22Rv1 (cell line): ENCODE measurements at regions not wholly inside any gene's neighbourhood (a gene's known extent, or its start where the extent isn't known, plus 50 kb on each side); places are given as distances from the start of the nearest gene placed in this dataset.

Experiments
- ZFX ChIP-seq: fragments of 450-650 bp; IDR thresholded peaks from 2 replicates; pipeline ENCODE4 v1.6.1; 2017; ENCODE audit warnings: antibody characterized with exemption, borderline replicate concordance
- TF ChIP-seq, protein P1 (sequence below): fragments of 450-650 bp; IDR thresholded peaks from 2 replicates; pipeline ENCODE4 v1.5.1; 2017; ENCODE audit warnings: mild to moderate bottlenecking

DNA sequence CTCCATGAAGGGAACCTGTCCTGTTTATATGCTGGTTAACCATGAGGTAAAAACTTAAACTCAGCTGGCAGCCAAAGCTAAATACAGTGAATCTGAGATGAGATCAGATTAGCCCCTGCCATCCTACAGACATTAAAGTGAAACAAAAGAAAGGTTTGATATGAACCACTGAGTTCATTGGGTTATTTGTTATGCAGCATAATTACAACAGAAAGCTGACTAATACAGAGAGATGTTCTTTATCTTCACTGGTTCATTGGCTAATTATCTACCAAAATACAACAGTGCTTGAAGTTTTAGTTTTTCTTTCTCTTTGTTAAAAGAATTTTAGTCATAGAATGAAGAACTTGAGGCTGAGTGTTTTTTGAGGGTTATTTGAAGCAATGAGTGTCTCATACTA, 307.6 kb upstream of the FERMT1 start:
- TF ChIP-seq, protein P1, sequence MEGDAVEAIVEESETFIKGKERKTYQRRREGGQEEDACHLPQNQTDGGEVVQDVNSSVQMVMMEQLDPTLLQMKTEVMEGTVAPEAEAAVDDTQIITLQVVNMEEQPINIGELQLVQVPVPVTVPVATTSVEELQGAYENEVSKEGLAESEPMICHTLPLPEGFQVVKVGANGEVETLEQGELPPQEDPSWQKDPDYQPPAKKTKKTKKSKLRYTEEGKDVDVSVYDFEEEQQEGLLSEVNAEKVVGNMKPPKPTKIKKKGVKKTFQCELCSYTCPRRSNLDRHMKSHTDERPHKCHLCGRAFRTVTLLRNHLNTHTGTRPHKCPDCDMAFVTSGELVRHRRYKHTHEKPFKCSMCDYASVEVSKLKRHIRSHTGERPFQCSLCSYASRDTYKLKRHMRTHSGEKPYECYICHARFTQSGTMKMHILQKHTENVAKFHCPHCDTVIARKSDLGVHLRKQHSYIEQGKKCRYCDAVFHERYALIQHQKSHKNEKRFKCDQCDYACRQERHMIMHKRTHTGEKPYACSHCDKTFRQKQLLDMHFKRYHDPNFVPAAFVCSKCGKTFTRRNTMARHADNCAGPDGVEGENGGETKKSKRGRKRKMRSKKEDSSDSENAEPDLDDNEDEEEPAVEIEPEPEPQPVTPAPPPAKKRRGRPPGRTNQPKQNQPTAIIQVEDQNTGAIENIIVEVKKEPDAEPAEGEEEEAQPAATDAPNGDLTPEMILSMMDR, result no peak
- no peak for TF ChIP-seq ZFX
